Endothelial cell of umbilical vein (primary cell): ENCODE measurements at regions not wholly inside any gene's neighbourhood (a gene's known extent, or its start where the extent isn't known, plus 50 kb on each side); places are given as distances from the start of the nearest gene placed in this dataset.

Source experiments
- BruUV-seq: library from RNA; stranded (reverse); fragments of 400-500 nt; replicated peaks from 2 replicates; lab custom pipeline; 2021; lab: Mats Ljungman, UMichigan
- CTCF ChIA-PET: fragments of 300-600, 350-600 bp; sonication (Branson Sonifier 250); formaldehyde crosslinking; loops from one replicate; lab custom pipeline; 2021; ENCODE audit warnings: antibody characterized with exemption, inconsistent platforms; lab: Charles Lee
- POLR2A ChIA-PET: fragments of 300-600, 350-600 bp; sonication (Branson Sonifier 250); formaldehyde crosslinking; loops from one replicate; lab custom pipeline; 2021; ENCODE audit warnings: antibody characterized with exemption, inconsistent platforms; lab: Charles Lee
- DNase-seq: peaks from one replicate; pipeline ENCODE4 v3.0.0-alpha.2; 2011; ENCODE audit warnings: low read depth, low spot score
- FAIRE-seq: peaks from 2 replicates; lab custom pipeline; 2011; peaks lifted over from hg19 to GRCh38; lab: Jason Lieb, UNC
- H2AFZ ChIP-seq: 2 replicates; pipeline ENCODE4 v1.6.0; 2012; ENCODE audit warnings: low read depth, low read length, control low read depth, inconsistent platforms
- H3K27ac ChIP-seq: 2 replicates; pipeline ENCODE4 v1.5.1; 2011; ENCODE audit warnings: low read depth, mild to moderate bottlenecking, control low read depth, low read length, moderate library complexity; ENCODE audit not compliant: insufficient read depth
- H3K27me3 ChIP-seq, 2 experiments: 2 replicates each; pipeline versions ENCODE4 v1.6.0 to v1.6.1; 2011; ENCODE audit warnings: low read length in 2 of 2, mixed read lengths in 1 of 2; ENCODE audit not compliant: control insufficient read depth in 2 of 2, insufficient read depth in 2 of 2
- H3K36me3 ChIP-seq, 2 experiments: 2 replicates in 1 of 2; 3 replicates in 1 of 2; pipeline ENCODE4 v1.5.1; 2011; ENCODE audit warnings: low read length in 2 of 2, mild to moderate bottlenecking in 1 of 2, moderate library complexity in 1 of 2; ENCODE audit not compliant: control insufficient read depth in 2 of 2, insufficient read depth in 2 of 2; ENCODE audit errors: extremely low read depth in 1 of 2
- H3K4me1 ChIP-seq: 3 replicates; pipeline ENCODE4 v1.5.1; 2011; ENCODE audit warnings: mild to moderate bottlenecking, low read length; ENCODE audit not compliant: control insufficient read depth, insufficient read depth; ENCODE audit errors: extremely low read depth
- H3K4me2 ChIP-seq: 2 replicates; pipeline ENCODE4 v1.6.1; 2011; ENCODE audit warnings: low read length, control low read depth, mixed read lengths; ENCODE audit not compliant: insufficient read depth
- H3K4me3 ChIP-seq, 3 experiments: fragments of 200-600 bp in 1 of 3; sonication (generic), shearing (Covaris generic) in 1 of 3; replicated peaks in 1 of 3; 2 replicates each; pipeline ENCODE4 v1.5.1; 2011 to 2016; ENCODE audit warnings: control low read depth in 3 of 3, low read length in 3 of 3, mild to moderate bottlenecking in 2 of 3, inconsistent platforms in 1 of 3, low read depth in 1 of 3, moderate library complexity in 1 of 3; ENCODE audit not compliant: insufficient read depth in 1 of 3
- H3K79me2 ChIP-seq: 2 replicates; pipeline ENCODE4 v1.6.0; 2012; ENCODE audit warnings: low read length, inconsistent platforms; ENCODE audit not compliant: control insufficient read depth, insufficient read depth
- H3K9ac ChIP-seq: replicated peaks from 2 replicates; pipeline ENCODE3; 2011; ENCODE audit warnings: low read length, control low read depth; ENCODE audit not compliant: insufficient read depth; ENCODE audit errors: extremely low read depth
- H3K9me1 ChIP-seq: replicated peaks from 3 replicates; pipeline ENCODE4 v1.6.0; 2011; ENCODE audit warnings: mild to moderate bottlenecking, low read length; ENCODE audit not compliant: control insufficient read depth, insufficient read depth; ENCODE audit errors: extremely low read depth
- H3K9me3 ChIP-seq: replicated peaks from 2 replicates; pipeline ENCODE4 v1.5.1; 2012; ENCODE audit warnings: low read length, inconsistent platforms; ENCODE audit not compliant: control insufficient read depth, insufficient read depth
- H4K20me1 ChIP-seq: replicated peaks from 2 replicates; pipeline ENCODE3; 2011; ENCODE audit warnings: mild to moderate bottlenecking, low read length; ENCODE audit not compliant: control insufficient read depth, insufficient read depth; ENCODE audit errors: extremely low read depth
- CTCF ChIP-seq, 2 donors: IDR thresholded peaks; 1 replicate in 1 of 2; 2 replicates in 1 of 2; pipeline ENCODE4 v1.5.1; 2011; ENCODE audit warnings: low read length in 2 of 2, mild to moderate bottlenecking in 2 of 2, moderate library complexity in 2 of 2, control low read depth in 1 of 2, inconsistent platforms in 1 of 2, low read depth in 1 of 2; ENCODE audit not compliant: insufficient read depth in 1 of 2; ENCODE audit errors: extremely low read depth in 1 of 2
- EZH2 ChIP-seq: IDR thresholded peaks from 2 replicates; pipeline ENCODE4 v1.6.1; 2012; ENCODE audit warnings: borderline replicate concordance, low read depth, mild to moderate bottlenecking, moderate library complexity, low read length, inconsistent platforms; ENCODE audit not compliant: severe bottlenecking
- FOS ChIP-seq: IDR thresholded peaks from 2 replicates; pipeline ENCODE4 v1.6.1; 2011; ENCODE audit warnings: mild to moderate bottlenecking, low read length, moderate library complexity, borderline replicate concordance; ENCODE audit not compliant: insufficient read depth
- GATA2 ChIP-seq: IDR thresholded peaks from 2 replicates; pipeline ENCODE4 v1.7.0; 2011; ENCODE audit warnings: low read depth, mild to moderate bottlenecking, moderate library complexity, mixed read lengths, low read length; ENCODE audit not compliant: insufficient read length, insufficient read depth
- JUN ChIP-seq: IDR thresholded peaks from 2 replicates; pipeline ENCODE4 v1.6.1; 2011; ENCODE audit warnings: borderline replicate concordance, low read depth; ENCODE audit not compliant: insufficient read length, insufficient read depth
- MAX ChIP-seq: IDR thresholded peaks from 2 replicates; pipeline ENCODE4 v1.6.1; 2011; ENCODE audit not compliant: insufficient read depth, insufficient read length
- MYC ChIP-seq: IDR thresholded peaks from one replicate; pipeline ENCODE4 v1.6.1; 2011; ENCODE audit warnings: mild to moderate bottlenecking, low read depth, low read length
- POLR2A ChIP-seq: IDR thresholded peaks from 2 replicates; pipeline ENCODE4 v1.6.1; 2012; ENCODE audit warnings: low read depth, mild to moderate bottlenecking, control low read depth, low read length
- POLR2AphosphoS5 ChIP-seq: IDR thresholded peaks from 2 replicates; pipeline ENCODE4 v1.6.1; 2012; ENCODE audit warnings: low read depth, mild to moderate bottlenecking, control low read depth, low read length, moderate library complexity; ENCODE audit not compliant: insufficient read depth
- dilution Hi-C: fragments of 300-500 bp; cut with MboI; formaldehyde crosslinking; loops from one replicate; pipeline ENCODE4 v1.15.0; 2019; ENCODE audit warnings: low sequenced_read_pairs; ENCODE audit not compliant: extremely low pct_ligation_motif_present
- intact Hi-C: fragments of 100-400 bp; cut with micrococcal nuclease; formaldehyde crosslinking; loops from one replicate; pipeline ENCODE4 v1.10.0; 2022

- H3K9me1 ChIP-seq: no peaks in the 10 kb centered on the region
- no peaks in the 10 kb centered on the region for H3K9me3 ChIP-seq
- FAIRE-seq: no peak
- dilution Hi-C loops: no loop called here
- ChIA-PET CTCF (no interaction called here), POLR2A (no interaction called here)
- intact Hi-C loops: no loop called here
- H3K79me2 ChIP-seq: no peaks in the 10 kb centered on the region
- H3K9ac ChIP-seq: no peak overlapping the region
- no peak overlapping the region for H3K4me3 ChIP-seq
- H4K20me1 ChIP-seq: no peaks in the 10 kb centered on the region
- no peaks in the 10 kb centered on the region for H3K36me3 ChIP-seq
- H3K4me2 ChIP-seq: no peak overlapping the region
- DNase-seq: no peak
- TF ChIP-seq CTCF (IDR thresholded peaks at IDR 0.05; ENCODE audit: extremely low read depth in 1 of 2, insufficient read depth in 1 of 2, low read depth in 1 of 2, low read length in 2 of 2): no peak
- no peak for TF ChIP-seq POLR2A
- no peak for TF ChIP-seq MYC
- no peak for TF ChIP-seq MAX
- no peak for TF ChIP-seq EZH2
- no peak for TF ChIP-seq FOS
- no peak for TF ChIP-seq GATA2
- TF ChIP-seq JUN: no peak
- TF ChIP-seq POLR2AphosphoS5: no peak
- no peak overlapping the region for H3K27ac ChIP-seq
- H2AFZ ChIP-seq: no peak overlapping the region
- no peaks in the 10 kb centered on the region for H3K4me1 ChIP-seq
- no peaks in the 10 kb centered on the region for H3K27me3 ChIP-seq
- no TSS peak for BruUV-seq
These were observed 197.5 kb upstream of the B3GAT1 start for GRCh38 chr11:134609361-134610115.
